IPS-20b (cell line): ENCODE measurements at regions not wholly inside any gene's neighbourhood (a gene's known extent, or its start where the extent isn't known, plus 50 kb on each side); places are given as distances from the start of the nearest gene placed in this dataset.
"Not testable (repeated sequence)": the region's sequence is repeated elsewhere in the genome, so short reads cannot be mapped to it uniquely, and the experiment has no call there.

ENCODE experiments used
- H3K27ac ChIP-seq: one replicate; pipeline ENCODE4 v1.5.1; 2013; ENCODE audit warnings: low read length
- H3K27me3 ChIP-seq: 2 replicates; pipeline ENCODE4 v1.6.1; 2013; ENCODE audit warnings: mild to moderate bottlenecking, low read length, inconsistent platforms; ENCODE audit not compliant: insufficient read depth
- H3K36me3 ChIP-seq: 2 replicates; pipeline ENCODE4 v1.6.1; 2013; ENCODE audit warnings: low read depth, mild to moderate bottlenecking, inconsistent platforms, low read length, moderate library complexity; ENCODE audit not compliant: insufficient read depth
- H3K4me1 ChIP-seq: 2 replicates; pipeline ENCODE4 v1.6.1; 2013; ENCODE audit warnings: mild to moderate bottlenecking, control low read depth, inconsistent platforms, low read length, moderate library complexity; ENCODE audit not compliant: insufficient read depth
- H3K4me3 ChIP-seq: 2 replicates; pipeline ENCODE4 v1.5.1; 2013; ENCODE audit warnings: mild to moderate bottlenecking, low read length, inconsistent platforms
- H3K9ac ChIP-seq: 2 replicates; pipeline ENCODE4 v1.6.1; 2013; ENCODE audit warnings: low read depth, mild to moderate bottlenecking, inconsistent platforms, low read length, moderate library complexity
- H3K9me3 ChIP-seq: 2 replicates; pipeline ENCODE4 v1.6.1; 2013; ENCODE audit warnings: mild to moderate bottlenecking, low read depth, low read length, inconsistent platforms; ENCODE audit not compliant: insufficient read depth

- Histone ChIP-seq H3K4me1 (peaks cover 3% of the 10 kb centered on the region; the same call in 1 of the 2 replicates), H3K9ac (no peak overlapping the region), H3K27ac (no peak overlapping the region), H3K36me3 (no peaks in the 10 kb centered on the region), H3K4me3 (no peak overlapping the region), H3K27me3 (no peaks in the 10 kb centered on the region), H3K9me3 (no peaks in the 10 kb centered on the region)
Measured at GRCh38 chrX:129019412-129019811, 503.9 kb downstream of the SMARCA1 start.

GRCh38 chrX:129015381-129015780 lies 507.9 kb downstream of the SMARCA1 start:
- Histone ChIP-seq H3K4me1 (peaks cover 3% of the 10 kb centered on the region; the same call in 1 of the 2 replicates), H3K27me3 (no peaks in the 10 kb centered on the region)

GRCh38 chrX:129013574-129013973 lies 509.7 kb downstream of the SMARCA1 start:
- H3K36me3 ChIP-seq: no peaks in the 10 kb centered on the region
- no peak overlapping the region for H3K27ac ChIP-seq
- no peaks in the 10 kb centered on the region for H3K27me3 ChIP-seq
- H3K4me1 ChIP-seq: peaks cover 3% of the 10 kb centered on the region; the same call in 1 of the 2 replicates
- no peak overlapping the region for H3K9ac ChIP-seq
- no peak overlapping the region for H3K4me3 ChIP-seq
- H3K9me3 ChIP-seq: no peaks in the 10 kb centered on the region

More at GRCh38 chrX:129015381-129015780, 507.9 kb downstream of the SMARCA1 start:
- H3K9ac ChIP-seq: no peak overlapping the region
- no peaks in the 10 kb centered on the region for H3K9me3 ChIP-seq
- H3K4me3 ChIP-seq: no peak overlapping the region
- no peaks in the 10 kb centered on the region for H3K36me3 ChIP-seq
- no peak overlapping the region for H3K27ac ChIP-seq

- Histone ChIP-seq H3K9me3 (no peaks in the 10 kb centered on the region), H3K36me3 (no peaks in the 10 kb centered on the region), H3K27me3 (no peaks in the 10 kb centered on the region), H3K4me3 (no peak overlapping the region), H3K4me1 (no peaks in the 10 kb centered on the region; the same call in 1 of the 2 replicates), H3K27ac (no peak overlapping the region), H3K9ac (no peak overlapping the region)
Measured at GRCh38 chrX:129007631-129008030, 515.7 kb downstream of the SMARCA1 start.

GRCh38 chrX:129006491-129006890 lies 516.8 kb downstream of the SMARCA1 start:
- H3K9ac ChIP-seq: no peak overlapping the region
- no peaks in the 10 kb centered on the region for H3K9me3 ChIP-seq
- H3K27me3 ChIP-seq: no peaks in the 10 kb centered on the region
- no peaks in the 10 kb centered on the region; the same call in 1 of the 2 replicates for H3K4me1 ChIP-seq
- H3K4me3 ChIP-seq: no peak overlapping the region
- no peaks in the 10 kb centered on the region for H3K36me3 ChIP-seq
- no peak overlapping the region for H3K27ac ChIP-seq

GRCh38 chrX:129000797-129001196 lies 522.5 kb downstream of the SMARCA1 start:
- Histone ChIP-seq H3K9ac (no peak overlapping the region), H3K4me3 (no peak overlapping the region), H3K27ac (no peak overlapping the region), H3K36me3 (no peaks in the 10 kb centered on the region), H3K9me3 (no peaks in the 10 kb centered on the region), H3K4me1 (no peaks in the 10 kb centered on the region; the same call in 1 of the 2 replicates), H3K27me3 (no peaks in the 10 kb centered on the region)

GRCh38 chrX:129000018-129000417 lies 523.3 kb downstream of the SMARCA1 start:
- H3K9me3 ChIP-seq: no peaks in the 10 kb centered on the region

GRCh38 chrX:128992107-128992971 lies 531.0 kb downstream of the SMARCA1 start:
- Histone ChIP-seq H3K27me3 (no peaks in the 10 kb centered on the region), H3K36me3 (no peaks in the 10 kb centered on the region), H3K9ac (no peak overlapping the region), H3K4me3 (no peak overlapping the region), H3K9me3 (no peaks in the 10 kb centered on the region), H3K4me1 (no peaks in the 10 kb centered on the region), H3K27ac (no peak overlapping the region)

More at GRCh38 chrX:129000018-129000417, 523.3 kb downstream of the SMARCA1 start:
- H3K4me1 ChIP-seq: no peaks in the 10 kb centered on the region
- no peak overlapping the region for H3K4me3 ChIP-seq
- no peaks in the 10 kb centered on the region for H3K27me3 ChIP-seq
- no peaks in the 10 kb centered on the region for H3K36me3 ChIP-seq
- H3K27ac ChIP-seq: no peak overlapping the region
- H3K9ac ChIP-seq: no peak overlapping the region

GRCh38 chrX:128975745-128976144 lies 547.5 kb downstream of the SMARCA1 start:
- Histone ChIP-seq H3K9me3 (no peaks in the 10 kb centered on the region), H3K27me3 (no peaks in the 10 kb centered on the region), H3K4me3 (no peak overlapping the region), H3K4me1 (peaks cover 5% of the 10 kb centered on the region), H3K27ac (no peak overlapping the region), H3K9ac (no peak overlapping the region), H3K36me3 (no peaks in the 10 kb centered on the region)

GRCh38 chrX:128973033-128973432 lies 550.3 kb downstream of the SMARCA1 start:
- no peaks in the 10 kb centered on the region for H3K36me3 ChIP-seq
- no peak overlapping the region for H3K4me3 ChIP-seq
- no peaks in the 10 kb centered on the region for H3K9me3 ChIP-seq
- peaks cover 5% of the 10 kb centered on the region for H3K4me1 ChIP-seq
- H3K27ac ChIP-seq: no peak overlapping the region
- no peak overlapping the region for H3K9ac ChIP-seq
- H3K27me3 ChIP-seq: no peaks in the 10 kb centered on the region

GRCh38 chrX:128961290-128961689 lies 562.0 kb downstream of the SMARCA1 start:
- Histone ChIP-seq H3K4me1 (no peaks in the 10 kb centered on the region), H3K9me3 (no peaks in the 10 kb centered on the region), H3K27me3 (no peaks in the 10 kb centered on the region), H3K36me3 (no peaks in the 10 kb centered on the region), H3K4me3 (no peak overlapping the region), H3K27ac (no peak overlapping the region), H3K9ac (no peak overlapping the region)

- not testable (repeated sequence) for H3K27ac ChIP-seq, H3K27me3 ChIP-seq, H3K36me3 ChIP-seq, H3K9ac ChIP-seq, H3K4me1 ChIP-seq, H3K4me3 ChIP-seq
- peaks cover 22% of the 10 kb centered on the region for H3K9me3 ChIP-seq
Measured at GRCh38 chrX:128954697-128955096, 568.6 kb downstream of the SMARCA1 start.
